ENCODE measurements at regions not wholly inside any gene's neighbourhood (a gene's known extent, or its start where the extent isn't known, plus 50 kb on each side); places are given as distances from the start of the nearest gene placed in this dataset.

DNA sequence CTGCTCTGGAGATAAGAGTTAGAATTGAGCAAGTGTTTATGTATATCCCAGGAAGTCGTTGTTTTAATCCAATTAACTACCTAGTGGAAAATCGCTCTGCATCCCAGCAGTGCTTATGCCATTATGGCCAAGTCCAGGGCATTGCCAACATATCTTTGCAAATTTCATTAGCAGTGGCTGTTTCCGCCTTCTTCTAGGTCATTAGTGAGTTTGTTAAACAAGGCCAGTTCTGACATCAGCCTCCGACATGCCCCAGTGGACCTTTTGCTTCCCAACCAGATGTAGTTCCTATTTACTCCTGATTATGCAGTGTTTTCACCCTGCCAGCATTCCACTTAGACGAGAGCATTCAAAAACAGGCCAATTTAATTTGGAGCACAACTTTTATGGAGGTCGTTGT lies 106.8 kb upstream of the FAM78B start:
- DNase-seq (ENCODE audit: low read depth), result no peak

DNA sequence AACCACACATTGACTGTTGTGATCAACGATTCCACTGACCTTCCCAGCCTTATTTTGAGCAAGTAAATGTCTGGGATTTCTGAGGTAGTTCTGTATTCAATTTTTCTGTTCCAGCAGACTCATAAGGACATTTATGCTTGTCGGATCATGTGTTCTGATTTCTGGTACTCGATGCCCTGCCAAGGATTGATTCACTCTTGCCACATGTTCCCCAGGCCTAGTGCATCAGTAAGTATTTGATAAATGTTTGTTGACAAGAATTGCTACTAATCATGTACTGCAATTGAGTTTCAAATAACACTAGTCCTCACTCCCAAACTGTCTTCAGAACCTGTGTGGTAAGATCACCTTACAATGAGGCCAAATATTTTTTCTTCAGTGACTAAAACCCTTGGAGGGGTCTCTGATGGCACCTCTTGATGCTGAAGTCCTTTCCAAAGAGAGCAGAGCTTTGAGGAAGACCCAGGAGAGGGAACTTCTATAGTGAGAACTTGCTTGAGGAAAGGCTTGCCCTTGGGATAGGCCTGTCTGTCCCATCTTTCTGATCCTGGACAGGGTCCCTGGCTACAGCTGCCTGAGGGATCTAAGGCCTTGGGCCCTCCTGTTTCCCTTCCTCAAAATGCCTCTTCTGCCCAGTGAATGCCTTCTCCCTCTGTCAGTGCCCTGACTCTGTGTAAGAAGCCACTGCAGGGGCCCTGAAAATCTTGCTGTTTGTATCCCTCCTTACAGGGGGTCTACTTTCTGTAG lies 115.8 kb upstream of the FAM78B start:
- no peak overlapping the region for H3K4me3 ChIP-seq (ENCODE audit: low read depth, low read length)
- no peaks in the 10 kb centered on the region for H3K36me3 ChIP-seq (ENCODE audit: control insufficient read depth, insufficient read depth, low read length)
- TF ChIP-seq, protein P1, sequence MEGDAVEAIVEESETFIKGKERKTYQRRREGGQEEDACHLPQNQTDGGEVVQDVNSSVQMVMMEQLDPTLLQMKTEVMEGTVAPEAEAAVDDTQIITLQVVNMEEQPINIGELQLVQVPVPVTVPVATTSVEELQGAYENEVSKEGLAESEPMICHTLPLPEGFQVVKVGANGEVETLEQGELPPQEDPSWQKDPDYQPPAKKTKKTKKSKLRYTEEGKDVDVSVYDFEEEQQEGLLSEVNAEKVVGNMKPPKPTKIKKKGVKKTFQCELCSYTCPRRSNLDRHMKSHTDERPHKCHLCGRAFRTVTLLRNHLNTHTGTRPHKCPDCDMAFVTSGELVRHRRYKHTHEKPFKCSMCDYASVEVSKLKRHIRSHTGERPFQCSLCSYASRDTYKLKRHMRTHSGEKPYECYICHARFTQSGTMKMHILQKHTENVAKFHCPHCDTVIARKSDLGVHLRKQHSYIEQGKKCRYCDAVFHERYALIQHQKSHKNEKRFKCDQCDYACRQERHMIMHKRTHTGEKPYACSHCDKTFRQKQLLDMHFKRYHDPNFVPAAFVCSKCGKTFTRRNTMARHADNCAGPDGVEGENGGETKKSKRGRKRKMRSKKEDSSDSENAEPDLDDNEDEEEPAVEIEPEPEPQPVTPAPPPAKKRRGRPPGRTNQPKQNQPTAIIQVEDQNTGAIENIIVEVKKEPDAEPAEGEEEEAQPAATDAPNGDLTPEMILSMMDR (IDR thresholded peaks at IDR 0.05; ENCODE audit: insufficient read depth, low read length, poor library complexity, severe bottlenecking), result no peak
- no peaks in the 10 kb centered on the region for H3K27me3 ChIP-seq (ENCODE audit: control insufficient read depth, insufficient read depth, low read length)
- no peak for DNase-seq (ENCODE audit: low read depth)

More for the DNA sequence above, 106.8 kb upstream of the FAM78B start:
- Histone ChIP-seq H3K4me3 (ENCODE audit: low read depth, low read length) (no peak overlapping the region), H3K36me3 (ENCODE audit: control insufficient read depth, insufficient read depth, low read length) (no peaks in the 10 kb centered on the region), H3K27me3 (ENCODE audit: control insufficient read depth, insufficient read depth, low read length) (no peaks in the 10 kb centered on the region)
- TF ChIP-seq, protein P1 (IDR thresholded peaks at IDR 0.05; ENCODE audit: insufficient read depth, low read length, poor library complexity, severe bottlenecking), result no peak

DNA sequence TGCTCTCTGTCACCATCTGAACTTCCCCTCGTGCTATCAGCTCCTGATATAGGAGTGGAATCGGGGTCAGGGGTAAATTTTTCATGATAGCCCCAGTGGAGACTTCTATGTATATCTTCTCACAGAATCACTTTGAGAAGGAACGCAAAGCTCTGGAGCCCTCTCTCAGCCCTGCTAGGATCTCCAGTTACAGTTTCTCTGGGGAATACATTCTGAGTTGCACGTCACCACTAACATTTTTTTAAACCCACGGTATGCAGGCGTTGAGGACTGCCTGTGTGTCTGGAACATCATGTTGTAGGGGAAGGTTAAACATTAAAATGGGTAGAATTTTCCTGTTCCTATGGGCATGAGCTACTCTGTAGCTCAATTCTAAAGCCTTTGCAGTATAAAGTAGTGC lies 116.4 kb upstream of the FAM78B start:
- DNase-seq (ENCODE audit: low read depth), result no peak
- H3K4me3 ChIP-seq (ENCODE audit: low read depth, low read length), result no peak overlapping the region
- no peaks in the 10 kb centered on the region for H3K27me3 ChIP-seq (ENCODE audit: control insufficient read depth, insufficient read depth, low read length)
- no peaks in the 10 kb centered on the region for H3K36me3 ChIP-seq (ENCODE audit: control insufficient read depth, insufficient read depth, low read length)
- TF ChIP-seq, protein P1 (IDR thresholded peaks at IDR 0.05; ENCODE audit: insufficient read depth, low read length, poor library complexity, severe bottlenecking), result no peak

DNA sequence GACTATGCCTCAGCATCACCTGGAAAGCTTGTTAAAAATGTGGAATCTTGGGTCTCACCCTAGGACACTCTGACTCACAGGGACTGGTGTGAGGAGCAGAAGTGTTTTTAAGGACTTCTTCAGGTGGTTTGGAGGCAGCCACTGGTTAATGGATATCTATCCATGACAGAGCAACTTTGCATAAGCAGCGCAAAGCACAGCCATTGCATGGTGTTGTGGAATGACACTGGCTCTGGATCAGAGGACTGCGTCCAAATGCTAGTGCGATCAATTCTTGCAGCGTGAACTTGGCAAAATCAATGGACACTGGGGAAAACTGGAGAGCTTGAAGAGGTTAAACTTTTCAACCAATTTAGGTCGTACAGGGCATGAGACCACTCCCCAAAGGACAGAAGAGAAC lies 116.8 kb upstream of the FAM78B start:
- DNase-seq (ENCODE audit: low read depth), result no peak
- TF ChIP-seq, protein P1 (IDR thresholded peaks at IDR 0.05; ENCODE audit: insufficient read depth, low read length, poor library complexity, severe bottlenecking), result no peak
- H3K27me3 ChIP-seq (ENCODE audit: control insufficient read depth, insufficient read depth, low read length), result no peaks in the 10 kb centered on the region
- no peaks in the 10 kb centered on the region for H3K36me3 ChIP-seq (ENCODE audit: control insufficient read depth, insufficient read depth, low read length)
- no peak overlapping the region for H3K4me3 ChIP-seq (ENCODE audit: low read depth, low read length)

DNA sequence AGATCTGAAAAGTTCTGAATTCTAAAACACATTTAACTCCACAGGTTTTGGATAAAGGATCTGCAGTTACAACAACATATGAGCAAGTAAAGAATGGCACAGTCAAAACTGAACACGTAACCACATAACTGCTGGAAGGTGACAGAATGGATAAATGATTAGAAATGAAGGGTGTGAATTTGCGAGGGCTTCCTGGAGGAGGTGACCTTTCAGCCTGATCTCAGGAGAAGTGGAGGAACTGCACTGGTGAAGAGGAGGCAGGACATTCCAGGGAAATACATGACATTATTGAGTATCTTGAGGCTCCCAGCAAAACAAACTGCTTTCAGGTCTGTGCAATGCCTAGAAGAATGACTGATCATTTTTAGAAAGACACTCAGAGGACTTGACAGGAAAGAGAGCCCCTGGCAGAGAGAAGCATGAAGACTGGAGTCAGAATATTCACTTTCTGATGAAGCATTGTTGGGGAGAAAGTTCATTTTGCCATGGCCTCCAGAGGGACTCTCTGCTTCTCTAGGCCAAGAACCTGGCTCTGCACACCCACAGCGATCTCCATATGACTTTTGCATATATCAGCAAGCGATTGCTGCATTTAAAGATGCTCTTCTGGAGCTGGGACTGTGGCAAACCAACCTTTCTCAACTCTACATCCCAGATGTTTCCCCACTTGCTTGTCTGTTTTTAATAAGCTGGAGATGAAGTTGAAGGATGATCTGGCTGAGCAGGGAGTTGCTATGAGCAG lies 122.7 kb upstream of the FAM78B start:
- H3K36me3 ChIP-seq (ENCODE audit: control insufficient read depth, insufficient read depth, low read length), result no peaks in the 10 kb centered on the region
- no peaks in the 10 kb centered on the region for H3K27me3 ChIP-seq (ENCODE audit: control insufficient read depth, insufficient read depth, low read length)
- no peak overlapping the region for H3K4me3 ChIP-seq (ENCODE audit: low read depth, low read length)
- no peak for DNase-seq (ENCODE audit: low read depth)
- TF ChIP-seq, protein P1 (IDR thresholded peaks at IDR 0.05; ENCODE audit: insufficient read depth, low read length, poor library complexity, severe bottlenecking), result no peak
